ENCODE measurements at regions not wholly inside any gene's neighbourhood (a gene's known extent, or its start where the extent isn't known, plus 50 kb on each side); places are given as distances from the start of the nearest gene placed in this dataset.

- H3K27ac Mint-ChIP-seq = no peak overlapping the region
Measured at GRCh38 chr11:129631201-129631600, 184.4 kb upstream of the TMEM45B start.

GRCh38 chr11:129636926-129637325 lies 178.7 kb upstream of the TMEM45B start:
- H3K4me1 ChIP-seq (ENCODE audit: control insufficient read depth in 2 of 2, insufficient read depth in 2 of 2, low read length in 2 of 2) = peaks cover 0 to 4% of the 10 kb centered on the region in 2 donors
- no peak for DNase-seq
- no peak overlapping the region for H3K27ac ChIP-seq (ENCODE audit: low read depth, low read length)
- H3K4me3 Mint-ChIP-seq = no peak overlapping the region
- no peaks in the 10 kb centered on the region for H3K36me3 ChIP-seq (ENCODE audit: control insufficient read depth in 2 of 3, insufficient read depth in 3 of 3, low read length in 3 of 3)
- H3K4me1 Mint-ChIP-seq = peaks cover 7 to 36% (median 11%) of the 10 kb centered on the region in 7 donors
- ChIA-PET CTCF (no interaction called here), POLR2A (no interaction called here)
- peaks cover 0 to 18% (median 0%) of the 10 kb centered on the region in 11 donors for H3K9me3 Mint-ChIP-seq
- H3K27me3 Mint-ChIP-seq = peaks cover 0 to 3% (median 0%) of the 10 kb centered on the region in 5 donors
- H3K36me3 Mint-ChIP-seq = peaks cover 0 to 36% (median 18%) of the 10 kb centered on the region in 5 donors
- peak overlapping the region in 2 of 9 donors; percentile 10 to 38 for H3K27ac Mint-ChIP-seq
- H3K27me3 ChIP-seq (ENCODE audit: control insufficient read depth in 2 of 2, insufficient read depth in 2 of 2, low read length in 2 of 2) = no peaks in the 10 kb centered on the region
- no peak for ATAC-seq
- H3K4me3 ChIP-seq (ENCODE audit: low read length) = no peak overlapping the region
- H3K9me3 ChIP-seq (ENCODE audit: control insufficient read depth in 2 of 3, low read length in 3 of 3) = no peaks in the 10 kb centered on the region
- intact Hi-C loops (cut with micrococcal nuclease) = no loop called here

More at GRCh38 chr11:129631201-129631600, 184.4 kb upstream of the TMEM45B start:
- Mint-ChIP-seq H3K4me1 (no peaks in the 10 kb centered on the region), H3K9me3 (peaks cover 0 to 35% (median 6%) of the 10 kb centered on the region in 11 donors), H3K27me3 (peaks cover 0 to 8% (median 0%) of the 10 kb centered on the region in 5 donors), H3K4me3 (no peak overlapping the region), H3K36me3 (peaks cover 0 to 32% (median 16%) of the 10 kb centered on the region in 5 donors)
- ATAC-seq = no peak
- no peaks in the 10 kb centered on the region for H3K9me3 ChIP-seq (ENCODE audit: control insufficient read depth in 2 of 3, low read length in 3 of 3)
- intact Hi-C loops (cut with micrococcal nuclease) = no loop called here
- DNase-seq = no peak
- ChIA-PET POLR2A (no interaction called here), CTCF (no interaction called here)
- H3K27ac ChIP-seq (ENCODE audit: low read depth, low read length) = no peak overlapping the region
- H3K4me3 ChIP-seq (ENCODE audit: low read length) = no peak overlapping the region
- H3K4me1 ChIP-seq (ENCODE audit: control insufficient read depth in 2 of 2, insufficient read depth in 2 of 2, low read length in 2 of 2) = no peaks in the 10 kb centered on the region
- no peaks in the 10 kb centered on the region for H3K27me3 ChIP-seq (ENCODE audit: control insufficient read depth in 2 of 2, insufficient read depth in 2 of 2, low read length in 2 of 2)
- no peaks in the 10 kb centered on the region for H3K36me3 ChIP-seq (ENCODE audit: control insufficient read depth in 2 of 3, insufficient read depth in 3 of 3, low read length in 3 of 3)

GRCh38 chr11:129637473-129637872 lies 178.2 kb upstream of the TMEM45B start:
- CTCF ChIA-PET = no interaction called here

GRCh38 chr11:129637983-129638776 lies 177.5 kb upstream of the TMEM45B start:
- peak overlapping the region in 2 of 9 donors; percentile 4 to 61 for H3K27ac Mint-ChIP-seq
- POLR2A ChIA-PET = no interaction called here
- CTCF ChIA-PET = no interaction called here
- peaks cover 7 to 44% (median 11%) of the 10 kb centered on the region in 7 donors for H3K4me1 Mint-ChIP-seq
- no peak for DNase-seq
- peaks cover 0 to 9% (median 0%) of the 10 kb centered on the region in 11 donors for H3K9me3 Mint-ChIP-seq
- H3K9me3 ChIP-seq (ENCODE audit: control insufficient read depth in 2 of 3, low read length in 3 of 3) = no peaks in the 10 kb centered on the region
- ATAC-seq = no peak
- peaks cover 0 to 5% (median 0%) of the 10 kb centered on the region in 5 donors for H3K27me3 Mint-ChIP-seq
- H3K36me3 Mint-ChIP-seq = peaks cover 0 to 36% (median 15%) of the 10 kb centered on the region in 5 donors
- intact Hi-C loops (cut with micrococcal nuclease) = no loop called here
- no peak overlapping the region for H3K4me3 ChIP-seq (ENCODE audit: low read length)
- no peak overlapping the region for H3K27ac ChIP-seq (ENCODE audit: low read depth, low read length)
- no peaks in the 10 kb centered on the region for H3K36me3 ChIP-seq (ENCODE audit: control insufficient read depth in 2 of 3, insufficient read depth in 3 of 3, low read length in 3 of 3)
- H3K4me3 Mint-ChIP-seq = peak overlapping the region in 6 of 10 donors; percentile 1 to 22 (median 10)
- no peaks in the 10 kb centered on the region for H3K27me3 ChIP-seq (ENCODE audit: control insufficient read depth in 2 of 2, insufficient read depth in 2 of 2, low read length in 2 of 2)
- peaks cover 0 to 4% of the 10 kb centered on the region in 2 donors for H3K4me1 ChIP-seq (ENCODE audit: control insufficient read depth in 2 of 2, insufficient read depth in 2 of 2, low read length in 2 of 2)

More at GRCh38 chr11:129637473-129637872, 178.2 kb upstream of the TMEM45B start:
- Mint-ChIP-seq H3K36me3 (peaks cover 0 to 39% (median 18%) of the 10 kb centered on the region in 5 donors), H3K4me3 (peak overlapping the region in 2 of 10 donors; percentile 1 to 22), H3K27ac (peak overlapping the region in 2 of 9 donors; percentile 4 to 61), H3K27me3 (peaks cover 0 to 3% (median 0%) of the 10 kb centered on the region in 5 donors), H3K9me3 (peaks cover 0 to 17% (median 0%) of the 10 kb centered on the region in 11 donors), H3K4me1 (peaks cover 7 to 39% (median 11%) of the 10 kb centered on the region in 7 donors)
- peaks cover 0 to 4% of the 10 kb centered on the region in 2 donors for H3K4me1 ChIP-seq (ENCODE audit: control insufficient read depth in 2 of 2, insufficient read depth in 2 of 2, low read length in 2 of 2)
- no peak overlapping the region for H3K4me3 ChIP-seq (ENCODE audit: low read length)
- DNase-seq (no peak), ATAC-seq (no peak)
- H3K9me3 ChIP-seq (ENCODE audit: control insufficient read depth in 2 of 3, low read length in 3 of 3) = no peaks in the 10 kb centered on the region
- POLR2A ChIA-PET = no interaction called here
- intact Hi-C loops (cut with micrococcal nuclease) = no loop called here
- no peaks in the 10 kb centered on the region for H3K36me3 ChIP-seq (ENCODE audit: control insufficient read depth in 2 of 3, insufficient read depth in 3 of 3, low read length in 3 of 3)
- no peaks in the 10 kb centered on the region for H3K27me3 ChIP-seq (ENCODE audit: control insufficient read depth in 2 of 2, insufficient read depth in 2 of 2, low read length in 2 of 2)
- no peak overlapping the region for H3K27ac ChIP-seq (ENCODE audit: low read depth, low read length)

- intact Hi-C loops (cut with micrococcal nuclease) = no loop called here
- H3K4me1 Mint-ChIP-seq = peaks cover 7 to 51% (median 11%) of the 10 kb centered on the region in 7 donors
- Histone ChIP-seq H3K4me3 (ENCODE audit: low read length) (no peak overlapping the region), H3K27me3 (ENCODE audit: control insufficient read depth in 2 of 2, insufficient read depth in 2 of 2, low read length in 2 of 2) (no peaks in the 10 kb centered on the region), H3K4me1 (ENCODE audit: control insufficient read depth in 2 of 2, insufficient read depth in 2 of 2, low read length in 2 of 2) (peaks cover 0 to 4% of the 10 kb centered on the region in 2 donors), H3K36me3 (ENCODE audit: control insufficient read depth in 2 of 3, insufficient read depth in 3 of 3, low read length in 3 of 3) (no peaks in the 10 kb centered on the region), H3K9me3 (ENCODE audit: control insufficient read depth in 2 of 3, low read length in 3 of 3) (no peaks in the 10 kb centered on the region), H3K27ac (ENCODE audit: low read depth, low read length) (no peak overlapping the region)
- ATAC-seq = no peak
- H3K4me3 Mint-ChIP-seq = no peak overlapping the region
- DNase-seq = no peak
- peaks cover 0 to 29% (median 8%) of the 10 kb centered on the region in 5 donors for H3K36me3 Mint-ChIP-seq
- POLR2A ChIA-PET = no interaction called here
- H3K27ac Mint-ChIP-seq = peak overlapping the region in 1 of 9 donors; percentile 50
- peaks cover 0 to 5% (median 0%) of the 10 kb centered on the region in 11 donors for H3K9me3 Mint-ChIP-seq
- peaks cover 0 to 5% (median 0%) of the 10 kb centered on the region in 5 donors for H3K27me3 Mint-ChIP-seq
- CTCF ChIA-PET = no interaction called here
Measured at GRCh38 chr11:129639300-129639699, 176.3 kb upstream of the TMEM45B start.

- ATAC-seq = no peak
- no peak overlapping the region for H3K4me3 Mint-ChIP-seq
- peaks cover 0 to 8% (median 0%) of the 10 kb centered on the region in 5 donors for H3K27me3 Mint-ChIP-seq
- no peak for DNase-seq
- no peaks in the 10 kb centered on the region for H3K27me3 ChIP-seq (ENCODE audit: control insufficient read depth in 2 of 2, insufficient read depth in 2 of 2, low read length in 2 of 2)
- H3K4me3 ChIP-seq (ENCODE audit: low read length) = no peak overlapping the region
- intact Hi-C loops (cut with micrococcal nuclease) = no loop called here
- H3K9me3 ChIP-seq (ENCODE audit: control insufficient read depth in 2 of 3, low read length in 3 of 3) = no peaks in the 10 kb centered on the region
- peaks cover 0 to 4% of the 10 kb centered on the region in 2 donors for H3K4me1 ChIP-seq (ENCODE audit: control insufficient read depth in 2 of 2, insufficient read depth in 2 of 2, low read length in 2 of 2)
- H3K27ac Mint-ChIP-seq = peak overlapping the region in 1 of 9 donors; percentile 56
- POLR2A ChIA-PET = no interaction called here
- CTCF ChIA-PET = no interaction called here
- no peaks in the 10 kb centered on the region for H3K36me3 ChIP-seq (ENCODE audit: control insufficient read depth in 2 of 3, insufficient read depth in 3 of 3, low read length in 3 of 3)
- H3K27ac ChIP-seq (ENCODE audit: low read depth, low read length) = no peak overlapping the region
- peaks cover 7 to 60% (median 11%) of the 10 kb centered on the region in 7 donors for H3K4me1 Mint-ChIP-seq
- H3K36me3 Mint-ChIP-seq = peaks cover 0 to 24% (median 3%) of the 10 kb centered on the region in 5 donors
- peaks cover 0 to 4% (median 0%) of the 10 kb centered on the region in 11 donors for H3K9me3 Mint-ChIP-seq
Measured at GRCh38 chr11:129640671-129641070, 175.0 kb upstream of the TMEM45B start.

All from naive thymus-derived CD4-positive, alpha-beta T cell (primary cell).